HG03139 (cell line): ENCODE measurements at regions not wholly inside any gene's neighbourhood (a gene's known extent, or its start where the extent isn't known, plus 50 kb on each side); places are given as distances from the start of the nearest gene placed in this dataset.

Source experiments
- ATAC-seq: cut with Tn5 transposase; IDR thresholded peaks from one replicate; pipeline ENCODE4 v1.9.1; 2021; ENCODE audit not compliant: unreplicated experiment

GRCh38 chr5:110027527-110028322 lies 338.0 kb downstream of the MAN2A1 start:
- no peak for ATAC-seq

GRCh38 chr5:110031402-110032140 lies 341.8 kb downstream of the MAN2A1 start:
- ATAC-seq = no peak

GRCh38 chr5:110032376-110032775 lies 342.6 kb downstream of the MAN2A1 start:
- no peak for ATAC-seq

- no peak for ATAC-seq
Measured at GRCh38 chr5:110034056-110034600, 344.4 kb downstream of the MAN2A1 start.

GRCh38 chr5:110038297-110038997 lies 348.7 kb downstream of the MAN2A1 start:
- ATAC-seq = no peak

GRCh38 chr5:110040178-110040577 lies 350.5 kb downstream of the MAN2A1 start:
- no peak for ATAC-seq

GRCh38 chr5:110043025-110043424 lies 353.3 kb downstream of the MAN2A1 start:
- no peak for ATAC-seq

- ATAC-seq = no peak
Measured at GRCh38 chr5:110045158-110045557, 355.4 kb downstream of the MAN2A1 start.

- ATAC-seq = no peak
Measured at GRCh38 chr5:110048491-110048890, 358.8 kb downstream of the MAN2A1 start.

GRCh38 chr5:110049816-110050215 lies 360.1 kb downstream of the MAN2A1 start:
- ATAC-seq = no peak

GRCh38 chr5:110050640-110051345 lies 361.1 kb downstream of the MAN2A1 start:
- ATAC-seq = no peak

- ATAC-seq = no peak
Measured at GRCh38 chr5:110053205-110053604, 363.5 kb downstream of the MAN2A1 start.

- peak; percentile 18 for ATAC-seq
Measured at GRCh38 chr5:110053824-110054223, 364.1 kb downstream of the MAN2A1 start.

GRCh38 chr5:110054240-110054639 lies 364.5 kb downstream of the MAN2A1 start:
- ATAC-seq = peak; percentile 94

GRCh38 chr5:110055302-110055701 lies 365.6 kb downstream of the MAN2A1 start:
- ATAC-seq = no peak

GRCh38 chr5:110056580-110057114 lies 366.9 kb downstream of the MAN2A1 start:
- ATAC-seq = no peak

GRCh38 chr5:110058175-110058574 lies 368.4 kb downstream of the MAN2A1 start:
- no peak for ATAC-seq

GRCh38 chr5:110062246-110062645 lies 372.5 kb downstream of the MAN2A1 start:
- ATAC-seq = no peak

GRCh38 chr5:110063640-110064602 lies 374.2 kb downstream of the MAN2A1 start:
- ATAC-seq = no peak
